ENCODE measurements at regions not wholly inside any gene's neighbourhood (a gene's known extent, or its start where the extent isn't known, plus 50 kb on each side); places are given as distances from the start of the nearest gene placed in this dataset.

- Histone ChIP-seq H3K4me3 (ENCODE audit: low read length) (no peak overlapping the region), H3K36me3 (ENCODE audit: control insufficient read depth, insufficient read depth, low read length, severe bottlenecking) (no peaks in the 10 kb centered on the region), H3K9ac (ENCODE audit: low read length) (no peak overlapping the region), H3K9me3 (ENCODE audit: control insufficient read depth, low read length) (no peaks in the 10 kb centered on the region), H3K27me3 (replicated peaks; ENCODE audit: control insufficient read depth, insufficient read depth, low read length) (no peaks in the 10 kb centered on the region), H3K4me1 (ENCODE audit: control insufficient read depth, insufficient read depth, low read length) (no peaks in the 10 kb centered on the region)
- DNase-seq (ENCODE audit: low read depth) = no peak
Measured at GRCh38 chr3:95595416-95596075, 1218.8 kb upstream of the EPHA6 start.

- peaks cover 17% of the 10 kb centered on the region for H3K9me3 ChIP-seq (ENCODE audit: control insufficient read depth, low read length)
- no peak overlapping the region for H3K4me3 ChIP-seq (ENCODE audit: low read length)
- H3K4me1 ChIP-seq (ENCODE audit: control insufficient read depth, insufficient read depth, low read length) = no peaks in the 10 kb centered on the region
- no peak overlapping the region for H3K9ac ChIP-seq (ENCODE audit: low read length)
- H3K36me3 ChIP-seq (ENCODE audit: control insufficient read depth, insufficient read depth, low read length, severe bottlenecking) = no peaks in the 10 kb centered on the region
- H3K27me3 ChIP-seq (replicated peaks; ENCODE audit: control insufficient read depth, insufficient read depth, low read length) = no peaks in the 10 kb centered on the region
- no peak for DNase-seq (ENCODE audit: low read depth)
Measured at GRCh38 chr3:95607926-95608325, 1206.5 kb upstream of the EPHA6 start.

- H3K4me1 ChIP-seq (ENCODE audit: control insufficient read depth, insufficient read depth, low read length) = no peaks in the 10 kb centered on the region
- no peaks in the 10 kb centered on the region for H3K36me3 ChIP-seq (ENCODE audit: control insufficient read depth, insufficient read depth, low read length, severe bottlenecking)
- H3K9me3 ChIP-seq (ENCODE audit: control insufficient read depth, low read length) = peaks cover 17% of the 10 kb centered on the region
- no peak overlapping the region for H3K9ac ChIP-seq (ENCODE audit: low read length)
- H3K4me3 ChIP-seq (ENCODE audit: low read length) = no peak overlapping the region
- H3K27me3 ChIP-seq (replicated peaks; ENCODE audit: control insufficient read depth, insufficient read depth, low read length) = no peaks in the 10 kb centered on the region
- DNase-seq (ENCODE audit: low read depth) = no peak
Measured at GRCh38 chr3:95609411-95609810, 1205.0 kb upstream of the EPHA6 start.

- no peaks in the 10 kb centered on the region for H3K27me3 ChIP-seq (replicated peaks; ENCODE audit: control insufficient read depth, insufficient read depth, low read length)
- H3K9me3 ChIP-seq (ENCODE audit: control insufficient read depth, low read length) = peaks cover 13% of the 10 kb centered on the region
- no peak overlapping the region for H3K9ac ChIP-seq (ENCODE audit: low read length)
- DNase-seq (ENCODE audit: low read depth) = no peak
- H3K36me3 ChIP-seq (ENCODE audit: control insufficient read depth, insufficient read depth, low read length, severe bottlenecking) = no peaks in the 10 kb centered on the region
- no peak overlapping the region for H3K4me3 ChIP-seq (ENCODE audit: low read length)
- no peaks in the 10 kb centered on the region for H3K4me1 ChIP-seq (ENCODE audit: control insufficient read depth, insufficient read depth, low read length)
Measured at GRCh38 chr3:95612611-95613010, 1201.8 kb upstream of the EPHA6 start.

- no peak for DNase-seq (ENCODE audit: low read depth)
- Histone ChIP-seq H3K36me3 (ENCODE audit: control insufficient read depth, insufficient read depth, low read length, severe bottlenecking) (no peaks in the 10 kb centered on the region), H3K9me3 (ENCODE audit: control insufficient read depth, low read length) (peaks cover 4% of the 10 kb centered on the region), H3K9ac (ENCODE audit: low read length) (no peak overlapping the region), H3K4me1 (ENCODE audit: control insufficient read depth, insufficient read depth, low read length) (no peaks in the 10 kb centered on the region), H3K4me3 (ENCODE audit: low read length) (no peak overlapping the region), H3K27me3 (replicated peaks; ENCODE audit: control insufficient read depth, insufficient read depth, low read length) (no peaks in the 10 kb centered on the region)
Measured at GRCh38 chr3:95613993-95614392, 1200.4 kb upstream of the EPHA6 start.

GRCh38 chr3:95615592-95616310 is 1198.6 kb upstream of the EPHA6 start:
- Histone ChIP-seq H3K36me3 (ENCODE audit: control insufficient read depth, insufficient read depth, low read length, severe bottlenecking) (no peaks in the 10 kb centered on the region), H3K4me3 (ENCODE audit: low read length) (no peak overlapping the region), H3K9ac (ENCODE audit: low read length) (no peak overlapping the region), H3K4me1 (ENCODE audit: control insufficient read depth, insufficient read depth, low read length) (no peaks in the 10 kb centered on the region), H3K27me3 (replicated peaks; ENCODE audit: control insufficient read depth, insufficient read depth, low read length) (no peaks in the 10 kb centered on the region), H3K9me3 (ENCODE audit: control insufficient read depth, low read length) (no peaks in the 10 kb centered on the region)
- DNase-seq (ENCODE audit: low read depth) = no peak

- DNase-seq (ENCODE audit: low read depth) = no peak
Measured at GRCh38 chr3:95626107-95626506, 1188.3 kb upstream of the EPHA6 start.

GRCh38 chr3:95627293-95627692 is 1187.1 kb upstream of the EPHA6 start:
- Histone ChIP-seq H3K27me3 (replicated peaks; ENCODE audit: control insufficient read depth, insufficient read depth, low read length) (no peaks in the 10 kb centered on the region), H3K9me3 (ENCODE audit: control insufficient read depth, low read length) (no peaks in the 10 kb centered on the region), H3K9ac (ENCODE audit: low read length) (no peak overlapping the region), H3K4me1 (ENCODE audit: control insufficient read depth, insufficient read depth, low read length) (no peaks in the 10 kb centered on the region), H3K4me3 (ENCODE audit: low read length) (no peak overlapping the region), H3K36me3 (ENCODE audit: control insufficient read depth, insufficient read depth, low read length, severe bottlenecking) (no peaks in the 10 kb centered on the region)
- no peak for DNase-seq (ENCODE audit: low read depth)

More at GRCh38 chr3:95626107-95626506, 1188.3 kb upstream of the EPHA6 start:
- no peaks in the 10 kb centered on the region for H3K4me1 ChIP-seq (ENCODE audit: control insufficient read depth, insufficient read depth, low read length)
- no peaks in the 10 kb centered on the region for H3K36me3 ChIP-seq (ENCODE audit: control insufficient read depth, insufficient read depth, low read length, severe bottlenecking)
- H3K9ac ChIP-seq (ENCODE audit: low read length) = no peak overlapping the region
- H3K9me3 ChIP-seq (ENCODE audit: control insufficient read depth, low read length) = no peaks in the 10 kb centered on the region
- no peak overlapping the region for H3K4me3 ChIP-seq (ENCODE audit: low read length)
- no peaks in the 10 kb centered on the region for H3K27me3 ChIP-seq (replicated peaks; ENCODE audit: control insufficient read depth, insufficient read depth, low read length)

- H3K4me1 ChIP-seq (ENCODE audit: control insufficient read depth, insufficient read depth, low read length) = no peaks in the 10 kb centered on the region
- no peaks in the 10 kb centered on the region for H3K9me3 ChIP-seq (ENCODE audit: control insufficient read depth, low read length)
- H3K27me3 ChIP-seq (replicated peaks; ENCODE audit: control insufficient read depth, insufficient read depth, low read length) = no peaks in the 10 kb centered on the region
- H3K9ac ChIP-seq (ENCODE audit: low read length) = no peak overlapping the region
- no peaks in the 10 kb centered on the region for H3K36me3 ChIP-seq (ENCODE audit: control insufficient read depth, insufficient read depth, low read length, severe bottlenecking)
- no peak for DNase-seq (ENCODE audit: low read depth)
- no peak overlapping the region for H3K4me3 ChIP-seq (ENCODE audit: low read length)
Measured at GRCh38 chr3:95627697-95628096, 1186.7 kb upstream of the EPHA6 start.

GRCh38 chr3:95629802-95630201 is 1184.6 kb upstream of the EPHA6 start:
- Histone ChIP-seq H3K4me1 (ENCODE audit: control insufficient read depth, insufficient read depth, low read length) (no peaks in the 10 kb centered on the region), H3K9me3 (ENCODE audit: control insufficient read depth, low read length) (no peaks in the 10 kb centered on the region), H3K36me3 (ENCODE audit: control insufficient read depth, insufficient read depth, low read length, severe bottlenecking) (no peaks in the 10 kb centered on the region), H3K27me3 (replicated peaks; ENCODE audit: control insufficient read depth, insufficient read depth, low read length) (no peaks in the 10 kb centered on the region), H3K4me3 (ENCODE audit: low read length) (no peak overlapping the region), H3K9ac (ENCODE audit: low read length) (no peak overlapping the region)
- DNase-seq (ENCODE audit: low read depth) = no peak

GRCh38 chr3:95645291-95645690 is 1169.1 kb upstream of the EPHA6 start:
- H3K9me3 ChIP-seq (ENCODE audit: control insufficient read depth, low read length) = no peaks in the 10 kb centered on the region
- H3K4me3 ChIP-seq (ENCODE audit: low read length) = no peak overlapping the region
- no peaks in the 10 kb centered on the region for H3K36me3 ChIP-seq (ENCODE audit: control insufficient read depth, insufficient read depth, low read length, severe bottlenecking)
- no peak overlapping the region for H3K9ac ChIP-seq (ENCODE audit: low read length)
- DNase-seq (ENCODE audit: low read depth) = no peak
- no peaks in the 10 kb centered on the region for H3K4me1 ChIP-seq (ENCODE audit: control insufficient read depth, insufficient read depth, low read length)
- H3K27me3 ChIP-seq (replicated peaks; ENCODE audit: control insufficient read depth, insufficient read depth, low read length) = no peaks in the 10 kb centered on the region

All from adipocyte (in vitro differentiated cells).